Endodermal cell (in vitro differentiated cells): ENCODE measurements at regions not wholly inside any gene's neighbourhood (a gene's known extent, or its start where the extent isn't known, plus 50 kb on each side); places are given as distances from the start of the nearest gene placed in this dataset.

Experiments used
- DNase-seq: peaks from one replicate; pipeline ENCODE4 v3.0.0-alpha.2; 2017
- H3K27ac ChIP-seq: 2 replicates; pipeline ENCODE4 v1.5.1; 2013; ENCODE audit warnings: mild to moderate bottlenecking, low read depth, low read length, moderate library complexity
- H3K27me3 ChIP-seq: 2 replicates; pipeline ENCODE4 v1.6.1; 2013; ENCODE audit warnings: mild to moderate bottlenecking, low read length, moderate library complexity; ENCODE audit not compliant: insufficient read depth, control insufficient read depth, poor library complexity, severe bottlenecking
- H3K36me3 ChIP-seq: 2 replicates; pipeline ENCODE4 v1.7.0; 2013; ENCODE audit warnings: mild to moderate bottlenecking, low read length, moderate library complexity; ENCODE audit not compliant: control insufficient read depth, insufficient read depth
- H3K4me1 ChIP-seq: one replicate; pipeline ENCODE4 v1.7.0; 2013; ENCODE audit warnings: low read length; ENCODE audit not compliant: control insufficient read depth, insufficient read depth
- H3K4me3 ChIP-seq: 2 replicates; pipeline ENCODE4 v1.5.1; 2013; ENCODE audit warnings: mild to moderate bottlenecking, low read length, moderate library complexity
- H3K9ac ChIP-seq: 2 replicates; pipeline ENCODE4 v1.6.1; 2013; ENCODE audit warnings: mild to moderate bottlenecking, low read length, moderate library complexity; ENCODE audit not compliant: poor library complexity, severe bottlenecking; ENCODE audit errors: extremely low read depth
- H3K9me3 ChIP-seq: 2 replicates; pipeline ENCODE4 v1.6.1; 2013; ENCODE audit warnings: mild to moderate bottlenecking, low read length, moderate library complexity; ENCODE audit not compliant: control insufficient read depth
- H3K27ac Mint-ChIP-seq: 2 replicates; pipeline ENCODE4 v1.8.0; 2020; ENCODE audit warnings: mixed read lengths
- H3K27me3 Mint-ChIP-seq: 2 replicates; pipeline ENCODE4 v1.8.0; 2021; ENCODE audit warnings: mild to moderate bottlenecking, mixed read lengths; ENCODE audit not compliant: insufficient read depth
- H3K36me3 Mint-ChIP-seq: 2 replicates; pipeline ENCODE4 v1.8.0; 2020; ENCODE audit warnings: low read depth, mixed read lengths
- H3K4me1 Mint-ChIP-seq: 2 replicates; pipeline ENCODE4 v1.8.0; 2020; ENCODE audit warnings: mixed read lengths
- H3K4me3 Mint-ChIP-seq: 2 replicates; pipeline ENCODE4 v1.8.0; 2020; ENCODE audit warnings: mild to moderate bottlenecking, moderate library complexity, mixed read lengths
- H3K9me3 Mint-ChIP-seq: 2 replicates; pipeline ENCODE4 v1.8.0; 2020; ENCODE audit warnings: mild to moderate bottlenecking, mixed read lengths
- CTCF ChIP-seq: fragments of 200-600 bp; sonication (generic); conservative IDR thresholded peaks from 2 replicates; pipeline ENCODE4 v1.5.0; 2021; ENCODE audit warnings: antibody characterized with exemption, mild to moderate bottlenecking
- WGBS, 2 experiments: methylation state at CpG; one replicate each; pipeline versions ENCODE4 v1.1.5 to v1.1.7; 2013; ENCODE audit warnings: missing lambda C conversion rate in 2 of 2, mixed read lengths in 1 of 2; ENCODE audit not compliant: insufficient coverage in 1 of 2, insufficient read length in 1 of 2; 5-methylcytosine and 5-hydroxymethylcytosine counted together

GRCh38 chr1:191483988-191484387 is 674.3 kb upstream of the RGS18 start:
- Mint-ChIP-seq H3K27me3 (no peaks in the 10 kb centered on the region), H3K4me1 (no peaks in the 10 kb centered on the region), H3K27ac (no peak overlapping the region), H3K4me3 (no peak overlapping the region), H3K9me3 (peaks cover 14% of the 10 kb centered on the region), H3K36me3 (no peaks in the 10 kb centered on the region)
- no peaks in the 10 kb centered on the region for H3K36me3 ChIP-seq
- no peak for DNase-seq
- no peak for TF ChIP-seq CTCF
- 90 to 91% methylated on average over 2 to 3 of the region's 3 CpGs for WGBS, 2 experiments
- H3K27ac ChIP-seq = no peak overlapping the region
- H3K9me3 ChIP-seq = peaks cover 20% of the 10 kb centered on the region
- no peaks in the 10 kb centered on the region for H3K27me3 ChIP-seq
- no peaks in the 10 kb centered on the region for H3K4me1 ChIP-seq
- H3K9ac ChIP-seq = no peak overlapping the region
- no peak overlapping the region for H3K4me3 ChIP-seq

- DNase-seq = no peak
- no peak overlapping the region for H3K27ac Mint-ChIP-seq
These were observed 668.0 kb upstream of the RGS18 start for GRCh38 chr1:191490303-191490702.

GRCh38 chr1:191495040-191495439 is 663.2 kb upstream of the RGS18 start:
- Mint-ChIP-seq H3K27ac (no peak overlapping the region), H3K36me3 (no peaks in the 10 kb centered on the region), H3K27me3 (no peaks in the 10 kb centered on the region), H3K4me3 (no peak overlapping the region), H3K4me1 (no peaks in the 10 kb centered on the region), H3K9me3 (peaks cover under 1% of the 10 kb centered on the region)
- TF ChIP-seq CTCF = no peak
- no peaks in the 10 kb centered on the region for H3K27me3 ChIP-seq
- WGBS, 2 experiments = 95% methylated on average over 1 of the region's 2 CpGs; no CpG with 5 or more reads in 1 of the 2 experiments
- H3K4me1 ChIP-seq = no peaks in the 10 kb centered on the region
- no peak overlapping the region for H3K4me3 ChIP-seq
- no peak overlapping the region for H3K9ac ChIP-seq
- no peaks in the 10 kb centered on the region for H3K9me3 ChIP-seq
- no peak for DNase-seq
- H3K27ac ChIP-seq = no peak overlapping the region
- H3K36me3 ChIP-seq = no peaks in the 10 kb centered on the region

More at GRCh38 chr1:191490303-191490702, 668.0 kb upstream of the RGS18 start:
- Histone ChIP-seq H3K4me1 (no peaks in the 10 kb centered on the region), H3K36me3 (no peaks in the 10 kb centered on the region), H3K9ac (no peak overlapping the region), H3K27me3 (no peaks in the 10 kb centered on the region), H3K4me3 (peak overlapping the region; percentile 5), H3K27ac (no peak overlapping the region), H3K9me3 (peaks cover 25% of the 10 kb centered on the region)
- Mint-ChIP-seq H3K9me3 (peaks cover 22% of the 10 kb centered on the region), H3K36me3 (peaks cover 4% of the 10 kb centered on the region), H3K4me3 (no peak overlapping the region), H3K4me1 (no peaks in the 10 kb centered on the region), H3K27me3 (no peaks in the 10 kb centered on the region)
- 75 to 84% methylated on average over 2 of the region's 2 CpGs for WGBS, 2 experiments
- TF ChIP-seq CTCF = no peak
